OCI-LY7 (cell line): ENCODE measurements at regions not wholly inside any gene's neighbourhood (a gene's known extent, or its start where the extent isn't known, plus 50 kb on each side); places are given as distances from the start of the nearest gene placed in this dataset.

ENCODE experiments used
- CTCF ChIP-seq: fragments of 200-600 bp; sonication (generic); conservative IDR thresholded peaks from 2 replicates; pipeline ENCODE4 v1.5.1; 2014; ENCODE audit warnings: mild to moderate bottlenecking, antibody characterized with exemption, low read length, moderate library complexity, mixed read lengths
- EZH2phosphoT487 ChIP-seq: fragments of 200-600 bp; sonication (generic); IDR thresholded peaks from 2 replicates; pipeline ENCODE4 v1.6.1; 2018; ENCODE audit warnings: low read depth, borderline replicate concordance, mild to moderate bottlenecking, mixed run types, antibody characterized with exemption, low read length, moderate library complexity, mixed read lengths

- no peak for TF ChIP-seq CTCF
- no peak for TF ChIP-seq EZH2phosphoT487
Measured at GRCh38 chr6:165827190-165827518, 164.1 kb upstream of the PDE10A start.
